ENCODE measurements at regions not wholly inside any gene's neighbourhood (a gene's known extent, or its start where the extent isn't known, plus 50 kb on each side); places are given as distances from the start of the nearest gene placed in this dataset.

DNA sequence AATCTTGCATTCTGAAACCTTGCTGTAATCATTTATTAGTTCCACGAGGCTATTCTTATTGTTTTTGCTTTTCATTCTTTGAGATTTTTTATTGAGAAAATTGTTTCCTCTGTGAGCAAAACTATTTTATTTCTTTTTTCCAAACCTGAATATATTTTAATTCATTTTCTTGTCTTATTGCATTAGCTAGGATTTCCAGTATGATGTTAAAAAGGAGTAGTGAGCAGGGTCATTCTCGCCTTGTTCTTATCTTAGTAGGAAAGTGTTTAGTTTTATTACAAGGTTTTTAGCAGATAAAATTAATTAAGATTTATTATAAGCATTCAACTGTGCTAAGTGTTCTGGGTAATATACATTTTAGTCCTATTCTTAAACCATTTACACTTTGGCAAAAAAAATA, 214.6 kb upstream of the KLF6 start:
- DNase-seq, result no peak

DNA sequence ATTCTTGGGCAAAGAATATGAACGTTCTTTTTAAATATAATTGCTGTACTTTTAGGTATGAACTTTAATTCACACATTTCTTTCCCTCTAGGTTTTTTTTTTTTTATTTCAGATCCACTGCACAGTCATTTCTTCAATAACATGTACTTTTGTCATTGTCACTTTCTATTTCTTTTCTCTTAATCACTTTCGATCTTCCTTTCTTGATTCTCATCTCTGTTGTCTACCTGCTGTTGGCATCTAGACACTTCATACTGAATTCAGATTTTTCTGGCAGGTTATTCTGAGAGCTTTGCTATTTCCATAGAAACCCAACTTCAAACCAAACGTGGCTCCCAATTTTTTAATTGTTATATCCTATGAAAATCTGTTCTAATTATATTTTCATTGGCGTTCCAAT, 211.7 kb upstream of the KLF6 start:
- no peak for DNase-seq

DNA sequence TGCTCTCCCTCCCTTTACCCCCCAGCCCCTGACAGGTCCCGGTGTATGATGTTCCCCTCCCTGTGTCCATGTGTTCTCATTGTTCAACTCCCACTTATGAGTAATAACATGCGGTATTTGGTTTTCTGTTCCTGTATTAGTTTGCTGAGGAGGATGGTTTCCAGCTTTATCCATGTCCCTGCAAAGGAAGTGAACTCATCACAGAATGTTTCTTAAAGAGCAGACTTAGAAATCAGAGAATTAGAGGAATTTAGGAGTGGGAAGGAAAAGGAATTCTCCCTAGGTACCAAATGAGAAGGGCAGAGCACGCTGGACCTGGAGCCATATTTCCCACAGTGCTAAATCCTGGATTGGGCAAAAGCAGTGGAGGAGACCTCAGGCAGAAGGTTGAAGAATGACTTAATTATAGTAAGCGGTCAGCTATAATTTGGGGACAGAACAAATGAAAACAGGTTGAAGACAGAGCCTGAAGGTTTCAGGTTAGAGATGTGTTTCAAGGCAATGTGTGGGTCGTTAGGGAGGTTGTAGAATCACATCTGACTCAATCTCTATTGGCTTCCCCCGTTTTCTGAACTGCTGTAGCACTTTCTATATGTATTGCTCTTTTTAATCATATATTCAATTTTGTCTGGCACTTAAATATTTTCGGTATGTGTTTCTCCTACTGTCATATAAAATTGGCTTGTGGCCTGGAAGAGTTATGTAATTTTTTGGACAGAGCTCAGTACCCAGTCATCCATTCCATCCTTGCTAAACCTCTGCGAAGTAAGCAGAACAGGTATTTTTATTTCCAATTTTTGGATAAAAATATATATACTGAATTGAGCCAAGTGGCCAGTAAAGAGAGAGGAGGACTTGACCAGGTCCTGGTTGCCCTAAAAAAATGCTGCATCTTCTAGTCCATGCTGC, 210.5 kb upstream of the KLF6 start:
- DNase-seq, result no peak

DNA sequence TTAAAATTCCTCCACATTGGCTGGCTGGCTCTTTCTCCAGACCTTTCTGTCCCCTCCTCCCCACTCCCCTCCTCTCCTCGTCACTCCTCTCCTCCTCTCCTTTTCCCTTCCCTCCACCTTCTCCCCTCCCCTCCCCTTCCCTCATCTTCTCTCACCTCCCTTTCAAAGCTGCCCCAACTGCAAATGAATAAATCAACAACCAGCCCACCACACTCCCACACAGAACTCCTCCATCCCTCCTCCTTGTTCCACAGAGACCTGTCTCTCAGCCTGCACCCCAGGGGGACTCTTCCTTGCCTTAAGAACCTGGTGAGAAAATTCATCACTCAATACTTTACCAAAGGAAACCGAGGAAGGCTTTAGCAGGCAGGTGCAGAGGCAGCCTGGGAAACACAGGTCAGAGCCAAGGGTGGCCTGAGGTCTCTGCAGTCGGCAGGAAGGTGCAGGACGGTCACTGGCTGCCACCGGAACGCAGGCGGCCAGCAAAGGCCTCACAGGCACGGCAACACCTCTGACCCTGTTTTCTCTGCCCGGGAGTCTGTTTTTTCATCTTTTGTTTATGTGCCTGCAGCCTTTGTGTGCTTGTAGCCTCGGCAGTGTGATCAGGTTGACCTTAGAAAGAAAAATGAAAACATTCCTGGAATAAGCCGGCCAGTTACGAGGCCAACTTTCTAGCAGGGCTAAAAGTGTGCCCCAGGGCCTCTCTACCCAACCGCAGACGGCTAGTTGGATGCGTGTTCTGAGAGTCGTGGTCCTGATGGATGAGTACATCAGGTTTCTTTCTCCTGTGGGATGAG, 207.6 kb upstream of the KLF6 start:
- DNase-seq, result no peak

DNA sequence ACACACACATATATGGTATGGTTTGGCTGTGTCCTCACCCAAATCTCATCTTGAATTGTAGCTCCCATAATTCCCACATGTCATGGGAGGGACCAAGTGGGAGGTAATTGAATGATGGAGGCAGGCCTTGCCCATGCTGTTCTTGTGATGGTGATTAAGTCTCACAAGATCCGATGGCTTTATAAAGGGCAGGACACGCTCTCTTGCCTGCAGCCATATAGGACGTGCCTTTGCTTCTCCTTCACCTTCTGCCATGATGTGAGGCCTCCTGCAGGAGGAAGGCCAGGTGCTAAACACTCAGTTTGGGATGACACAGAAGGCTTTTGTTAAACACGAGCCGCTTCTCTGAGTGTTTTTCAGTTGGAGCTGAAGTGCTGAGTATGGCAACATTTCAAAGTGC, 205.3 kb upstream of the KLF6 start:
- DNase-seq, result no peak

DNA sequence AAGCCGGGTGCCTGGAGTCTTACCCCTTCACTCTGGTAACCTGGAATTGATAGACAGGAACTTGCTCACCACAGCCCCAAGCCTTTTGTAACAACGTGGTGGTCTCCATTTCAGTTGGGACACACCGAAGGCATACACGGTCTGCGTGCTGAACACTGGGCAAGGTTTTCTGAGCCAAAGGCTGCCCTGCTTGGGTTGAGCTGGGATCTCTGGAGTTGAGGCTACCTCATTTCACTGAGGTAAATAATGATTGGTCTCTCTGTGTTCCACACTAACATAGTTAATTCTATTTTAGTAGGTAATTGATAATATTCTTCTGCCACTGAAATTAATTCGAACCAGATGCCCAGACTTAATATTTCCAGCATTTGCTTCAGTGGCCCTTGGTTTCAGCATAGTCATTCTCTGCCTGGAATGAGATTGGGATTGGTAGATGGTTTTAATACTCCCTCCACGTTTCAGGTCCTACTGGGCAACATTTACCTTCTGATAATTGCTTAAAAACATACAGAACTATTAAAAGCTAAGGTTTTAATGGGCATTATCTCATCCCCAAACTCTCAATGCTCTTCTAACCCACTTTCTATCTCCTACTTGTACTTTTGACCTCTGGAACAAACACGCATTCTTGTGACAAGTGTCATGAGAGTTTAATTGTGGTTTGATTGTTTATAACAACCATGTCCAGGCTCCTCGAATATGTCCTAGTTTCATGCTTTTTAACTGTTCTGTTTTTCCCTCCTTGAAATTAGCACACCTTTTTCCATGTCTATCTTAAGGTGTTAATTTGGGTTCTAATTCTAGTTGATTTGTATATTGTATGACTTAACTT, 202.3 kb upstream of the KLF6 start:
- DNase-seq, result no peak

DNA sequence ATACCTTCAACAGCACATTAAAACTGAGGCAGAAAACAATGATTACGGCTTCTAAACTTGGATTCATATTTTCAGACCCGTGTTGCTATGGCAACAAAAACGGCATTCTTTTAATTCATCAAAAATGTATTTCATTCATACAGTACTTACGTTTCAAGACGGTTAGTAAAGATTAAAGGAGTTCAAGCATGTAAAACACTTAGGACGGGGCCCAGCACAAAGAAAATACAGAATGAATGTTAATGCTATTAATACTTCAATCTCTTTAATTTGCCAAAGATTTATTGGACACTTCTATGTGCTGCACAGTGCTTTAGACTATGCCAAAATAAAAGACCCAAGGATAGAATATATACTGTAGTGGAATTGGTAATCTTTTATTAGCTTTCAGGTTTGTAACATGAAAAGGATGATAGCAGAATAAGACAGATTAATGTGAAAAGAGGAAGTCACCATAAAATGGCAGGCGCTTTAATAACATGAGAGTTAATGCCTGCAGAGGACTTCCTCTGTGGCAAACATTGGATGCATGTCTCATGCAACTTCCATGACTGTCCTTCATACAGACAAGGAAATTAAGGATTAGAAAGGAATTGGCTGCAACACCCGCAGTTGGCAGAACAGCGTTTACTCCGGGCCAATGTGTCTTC, 201.6 kb upstream of the KLF6 start:
- no peak for DNase-seq

DNA sequence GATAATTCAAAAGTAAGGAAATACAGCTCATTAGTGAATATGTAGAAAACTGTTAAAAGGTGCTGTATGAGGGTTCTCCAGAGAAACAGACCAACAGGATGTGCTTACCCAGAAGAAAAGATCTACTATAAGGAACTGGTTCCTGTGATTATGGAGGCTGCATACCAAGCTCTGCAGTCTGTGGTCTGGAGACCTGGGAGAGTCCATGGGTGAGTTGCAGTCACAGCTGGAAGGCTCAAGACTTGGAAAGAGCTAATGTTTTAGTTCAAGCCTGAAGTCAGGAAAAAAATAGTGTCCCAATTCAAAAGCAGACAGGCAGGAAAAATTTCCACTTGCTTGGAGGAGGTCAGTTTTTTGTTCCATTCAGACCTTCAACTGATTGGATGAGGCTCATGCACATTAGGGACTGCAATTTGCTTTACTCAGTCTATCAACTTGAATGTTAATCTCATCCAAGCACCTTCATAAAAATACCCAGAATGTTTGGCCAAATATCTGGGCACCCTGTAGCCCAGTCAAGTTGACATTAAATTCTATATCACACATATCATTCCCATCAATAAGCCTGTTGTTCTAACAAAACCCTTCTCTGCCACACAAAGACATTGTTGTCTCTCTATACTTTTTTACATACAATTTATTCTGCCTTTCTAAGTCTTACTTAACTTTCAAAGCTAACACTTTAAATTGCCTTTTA, 197.9 kb upstream of the KLF6 start:
- no peak for DNase-seq

DNA sequence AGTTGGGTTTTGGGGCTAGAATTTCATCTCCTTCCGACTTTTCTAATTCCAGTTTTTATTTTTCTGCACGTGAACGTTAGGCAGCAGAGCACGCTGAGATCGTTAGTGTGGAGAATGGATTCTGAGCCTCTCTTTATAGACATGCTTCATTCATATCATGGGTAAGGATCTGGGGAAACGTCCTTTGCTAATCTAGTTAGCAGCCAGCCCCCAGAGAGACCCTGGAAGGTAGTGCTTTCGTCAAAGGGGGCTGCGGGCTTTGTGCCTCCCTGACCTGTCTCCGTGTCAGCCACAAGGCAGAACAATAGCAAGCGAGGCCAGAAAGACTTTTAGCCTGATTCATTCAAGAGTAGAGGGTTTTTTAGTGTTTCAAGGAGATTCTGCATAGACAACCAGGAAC, 196.3 kb upstream of the KLF6 start:
- DNase-seq, result no peak

DNA sequence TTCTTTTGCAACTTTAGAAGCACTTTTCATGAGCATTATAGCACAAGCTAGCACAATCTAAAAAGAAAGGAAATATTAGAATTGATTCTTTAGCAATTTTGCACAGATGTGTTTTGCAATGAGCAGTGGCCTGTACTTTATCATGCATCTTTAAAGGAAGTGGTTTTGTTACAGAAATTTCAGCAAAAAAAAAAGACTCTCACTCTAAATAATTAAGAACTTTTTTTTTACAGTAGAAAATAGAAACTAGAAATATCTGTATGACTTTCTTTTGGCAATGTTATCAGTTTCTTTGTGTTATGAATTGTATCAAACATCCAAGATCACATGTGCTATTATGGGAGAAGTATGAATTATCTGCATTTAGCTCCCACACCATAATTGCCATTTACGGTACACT, 195.7 kb upstream of the KLF6 start:
- DNase-seq, result no peak

DNA sequence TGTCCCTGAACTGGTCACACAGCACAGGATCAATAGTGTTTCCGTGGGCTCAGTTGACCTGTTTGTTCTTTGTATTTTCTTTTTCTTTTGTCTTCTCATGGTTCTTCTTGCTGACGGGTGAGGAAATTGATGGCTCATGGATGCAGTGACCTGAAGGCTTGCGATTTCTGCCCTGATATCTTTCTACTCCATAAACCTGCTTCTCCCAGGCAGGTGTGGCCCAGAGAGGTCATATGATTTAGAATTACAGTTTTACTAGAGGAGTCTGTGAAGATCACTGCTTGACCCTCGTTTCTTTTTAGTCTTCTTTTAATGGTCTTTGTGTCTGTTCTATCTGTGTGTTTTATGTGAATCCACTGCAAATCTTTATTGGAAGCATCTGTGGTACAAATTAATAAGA, 195.1 kb upstream of the KLF6 start:
- no peak for DNase-seq

DNA sequence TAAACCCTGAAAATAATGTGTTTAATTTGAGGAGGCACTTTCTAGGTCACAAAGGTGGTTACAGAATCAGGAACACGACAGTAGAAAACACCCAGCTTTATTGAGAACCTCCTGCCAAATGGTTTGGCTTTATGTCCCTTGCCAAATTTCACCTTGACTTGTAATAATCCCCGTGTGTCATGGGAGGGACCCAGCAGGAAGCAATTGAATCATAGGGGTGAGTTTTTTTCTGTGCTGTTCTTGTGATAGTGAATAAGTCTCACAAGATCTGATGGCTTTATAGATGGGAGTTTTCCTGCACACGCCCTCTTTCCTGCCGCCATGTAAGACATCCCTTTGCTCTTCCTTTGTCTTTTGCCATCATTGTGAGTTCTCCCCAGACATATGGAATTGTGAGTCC, 193.8 kb upstream of the KLF6 start:
- DNase-seq, result no peak

DNA sequence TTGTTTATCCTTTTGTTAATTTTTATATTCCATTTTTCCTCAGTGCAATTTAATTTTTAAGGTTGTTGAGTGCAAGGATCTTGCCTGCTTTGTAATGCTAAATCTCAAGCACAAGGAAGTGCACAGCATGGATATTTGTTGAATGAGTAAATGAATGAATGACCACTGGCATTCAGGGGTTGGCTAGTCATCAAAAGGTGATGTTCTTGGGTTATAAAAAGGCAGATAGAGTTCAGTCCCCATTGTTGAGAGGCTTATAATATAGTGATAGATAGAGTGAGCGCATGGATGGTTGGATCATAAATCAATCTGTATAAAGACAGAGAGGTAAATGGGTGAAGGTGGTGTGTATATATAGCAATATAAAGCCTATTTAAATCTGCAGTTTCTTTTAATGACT, 193.2 kb upstream of the KLF6 start:
- DNase-seq, result no peak

DNA sequence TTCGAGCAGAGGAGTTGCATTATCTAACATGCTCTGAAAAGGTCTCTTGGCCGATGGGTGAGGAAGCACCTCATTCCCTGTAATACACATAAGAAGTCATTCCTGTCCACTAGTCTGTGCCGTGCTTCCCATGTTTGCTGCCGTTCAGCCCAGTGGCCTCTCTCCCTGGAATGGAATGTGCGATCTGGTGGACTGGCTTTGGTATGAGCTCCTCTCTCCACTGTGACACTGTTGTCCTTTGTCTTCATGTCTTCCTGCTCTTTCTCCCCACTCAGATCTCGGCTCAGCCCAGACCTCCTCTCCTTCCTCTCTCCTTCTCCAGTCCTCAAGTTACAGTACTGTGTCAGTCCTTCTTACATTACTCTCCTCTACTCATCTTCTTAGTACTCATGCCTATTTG, 192.8 kb upstream of the KLF6 start:
- no peak for DNase-seq

DNA sequence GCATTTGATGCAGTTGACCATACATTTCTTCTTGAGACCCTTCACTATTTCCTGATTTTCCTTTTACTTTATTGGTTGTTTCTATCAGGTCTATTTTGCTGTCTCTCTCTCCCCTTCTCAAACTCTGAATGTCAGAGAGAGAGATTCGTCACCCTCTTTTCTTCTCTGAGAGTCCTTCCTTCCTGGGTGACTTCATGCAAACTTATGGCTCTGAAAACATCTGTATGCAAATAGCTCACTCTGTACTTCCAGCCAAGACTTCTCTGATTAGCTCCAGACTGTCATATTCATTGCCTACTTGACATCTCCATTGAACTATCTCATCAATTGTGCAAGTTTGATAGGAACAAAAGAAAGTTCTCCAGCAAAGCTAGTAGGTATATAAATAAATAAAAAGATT, 191.7 kb upstream of the KLF6 start:
- DNase-seq, result no peak

DNA sequence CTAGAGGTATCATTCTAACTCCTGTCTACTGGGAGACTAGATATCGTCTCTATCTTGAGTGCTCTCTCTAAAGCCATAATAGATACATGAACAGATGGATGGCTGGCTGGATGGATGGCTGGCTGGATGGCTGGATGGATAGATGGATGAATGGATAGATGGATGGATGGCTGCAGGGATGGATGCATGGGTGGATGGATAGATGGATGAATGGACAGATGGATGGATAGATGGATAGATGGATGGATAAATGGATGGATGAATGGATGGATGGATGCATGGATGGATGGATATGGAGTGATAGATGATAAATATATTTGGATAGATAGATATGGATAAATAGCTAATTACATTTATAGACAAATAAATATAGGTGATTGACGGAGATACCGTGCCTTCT, 191.2 kb upstream of the KLF6 start:
- no peak for DNase-seq

DNA sequence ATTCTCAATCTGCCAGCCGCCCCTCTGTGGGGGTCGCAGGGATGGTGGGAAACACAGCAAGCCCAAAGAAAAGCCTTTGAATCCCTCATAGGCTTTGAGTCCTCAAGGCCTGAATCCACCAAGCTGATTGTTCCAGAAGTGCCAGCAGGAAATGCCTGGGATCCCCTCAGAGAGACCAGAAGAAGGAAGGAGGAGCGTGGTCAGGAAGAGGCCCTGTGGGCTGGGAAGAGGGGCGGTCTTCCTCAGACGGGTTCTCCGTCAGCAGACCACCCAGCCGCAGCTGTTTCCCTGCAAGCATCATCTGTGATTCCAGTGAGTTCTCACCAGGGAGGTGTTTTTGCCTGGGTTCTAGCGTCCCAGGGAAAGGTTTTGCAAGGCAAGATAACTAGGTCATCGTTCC, 190.0 kb upstream of the KLF6 start:
- no peak for DNase-seq

DNA sequence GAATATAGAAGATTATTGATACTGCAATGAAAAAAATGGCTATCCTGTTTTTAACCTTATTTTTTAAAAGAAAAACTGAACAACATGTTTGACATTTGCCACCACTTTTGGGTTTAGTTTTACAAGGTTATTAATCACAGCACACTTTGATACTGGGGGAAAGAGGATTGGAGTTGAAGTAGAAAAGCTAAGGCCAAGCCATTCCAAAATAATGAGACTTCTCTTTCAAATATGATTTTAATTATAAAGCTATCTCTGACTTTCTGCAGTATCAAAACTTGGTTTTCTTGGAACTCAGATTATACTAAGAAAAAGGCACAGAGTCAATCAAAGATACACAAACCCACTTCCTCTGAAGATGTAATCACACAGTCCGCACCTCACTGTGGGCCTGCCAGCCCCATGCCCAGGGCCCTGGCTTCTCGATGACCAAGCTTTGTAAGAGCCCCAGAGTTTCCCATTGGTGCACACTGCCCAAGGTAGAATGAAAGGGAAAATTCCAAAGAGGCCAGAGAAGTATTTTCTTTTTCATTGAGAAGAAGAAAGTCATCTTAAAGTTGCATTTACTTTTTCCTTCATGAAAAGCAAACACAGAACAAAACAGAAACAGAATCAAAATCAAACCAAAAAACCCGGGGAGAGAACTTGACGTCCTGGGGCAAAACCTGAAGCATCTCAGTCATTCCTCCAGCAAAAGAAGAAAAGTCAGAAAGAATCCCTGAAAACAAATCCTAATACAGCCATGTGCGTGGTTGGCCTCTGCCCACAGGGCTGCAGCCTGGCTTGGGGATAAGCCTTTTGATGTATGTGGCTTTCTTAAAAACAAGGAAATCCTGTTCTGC, 187.7 kb upstream of the KLF6 start:
- DNase-seq, result peak; percentile 31

DNA sequence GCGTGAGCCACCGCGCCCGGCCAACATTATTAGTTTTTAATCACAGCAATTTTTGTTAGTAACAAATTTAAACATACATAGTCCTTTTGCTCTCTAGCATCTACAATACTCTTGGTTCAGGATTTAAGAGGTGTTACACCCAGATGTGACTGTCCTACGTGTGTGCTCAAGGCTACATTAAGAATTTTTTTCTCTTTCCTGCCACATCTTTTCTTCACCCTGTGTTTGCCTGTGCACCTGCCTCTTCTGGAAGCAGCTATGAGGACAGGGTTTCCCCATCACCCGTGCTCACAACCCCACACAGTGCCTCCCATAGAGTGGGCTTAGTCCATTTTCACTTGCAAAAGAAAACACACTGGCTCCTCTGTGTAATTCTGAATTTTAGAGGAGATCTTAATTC, 186.7 kb upstream of the KLF6 start:
- DNase-seq, result no peak

DNA sequence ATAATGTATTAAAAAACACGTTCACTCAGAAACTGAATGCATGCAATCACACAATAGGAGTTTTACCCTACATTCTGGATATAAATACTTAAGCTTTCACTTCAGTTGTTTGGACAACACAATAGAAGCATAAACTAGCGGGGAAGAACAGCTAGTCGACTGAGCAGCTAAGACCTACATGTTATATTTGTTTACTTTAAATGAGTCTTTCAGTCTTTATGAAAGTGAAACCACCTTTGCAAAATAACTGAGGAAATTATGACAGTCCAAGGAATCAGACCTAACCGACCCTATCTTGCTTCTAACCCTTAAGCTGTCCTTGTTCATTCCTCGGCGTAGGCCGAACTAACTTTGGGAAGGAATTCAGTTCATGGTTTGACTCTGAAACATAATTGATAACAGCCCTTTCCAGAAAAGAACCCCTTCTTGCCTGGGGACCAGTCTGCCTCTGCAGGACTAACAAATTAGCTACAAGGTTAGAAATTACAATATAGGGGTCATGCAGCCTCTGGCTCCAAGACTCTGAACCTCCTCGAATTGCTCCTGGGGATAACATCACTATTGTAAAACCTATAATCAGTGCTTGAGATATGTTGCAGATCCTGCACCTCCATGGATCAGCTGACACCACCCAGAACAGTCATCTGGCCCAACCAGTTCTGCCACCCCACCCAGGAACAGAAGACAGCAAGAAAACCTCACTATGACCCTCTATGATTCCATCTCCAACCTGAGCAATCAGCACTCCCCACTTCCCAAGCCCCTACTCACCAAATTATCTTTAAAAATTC, 185.1 kb upstream of the KLF6 start:
- DNase-seq, result no peak

DNA sequence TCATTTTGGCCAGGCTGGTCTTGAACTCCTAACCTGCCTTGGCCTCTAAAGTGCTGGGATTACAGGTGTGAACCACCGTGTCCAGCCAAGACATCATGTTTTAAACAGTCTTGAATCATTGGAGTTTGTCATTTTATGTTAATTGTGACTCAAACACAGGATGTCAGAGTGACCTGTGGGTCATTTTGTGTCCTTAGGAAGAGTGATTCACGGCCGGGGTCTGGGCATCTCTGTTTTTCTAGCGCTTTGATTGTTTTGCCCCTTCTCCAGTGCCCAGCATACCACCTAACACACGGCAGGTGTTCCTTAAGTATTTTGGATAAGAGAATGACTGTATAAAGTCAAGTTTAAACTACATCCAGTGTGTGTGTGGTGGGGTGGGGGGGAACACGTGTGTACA, 183.7 kb upstream of the KLF6 start:
- no peak for DNase-seq
